ENCODE measurements at regions not wholly inside any gene's neighbourhood (a gene's known extent, or its start where the extent isn't known, plus 50 kb on each side); places are given as distances from the start of the nearest gene placed in this dataset.
"Not testable (repeated sequence)": the region's sequence is repeated elsewhere in the genome, so short reads cannot be mapped to it uniquely, and the experiment has no call there.

DNA sequence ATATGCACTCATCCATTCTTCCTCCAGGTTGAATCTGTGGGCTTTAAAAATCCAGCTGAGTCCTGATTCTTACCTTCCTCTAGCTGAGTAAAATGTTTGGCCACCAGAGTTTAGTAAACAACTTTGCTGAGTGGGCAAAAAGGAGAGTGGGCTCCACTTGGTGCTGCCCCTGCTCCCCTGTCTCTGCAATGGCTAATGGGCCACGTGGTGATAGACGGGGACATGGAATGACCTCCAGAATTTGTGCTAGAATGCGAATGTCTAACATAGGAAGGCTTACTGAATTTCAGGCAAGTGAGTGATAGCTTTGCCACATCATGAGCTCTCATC is 137.3 kb upstream of the CES5A start:
- Histone ChIP-seq H3K27ac (ENCODE audit: low read length) (no peak overlapping the region), H3K9me3 (ENCODE audit: control insufficient read depth in 1 of 2, low read length in 2 of 2) (no peaks in the 10 kb centered on the region), H3K4me3 (ENCODE audit: low read depth in 1 of 2, low read length in 2 of 2) (no peak overlapping the region), H3K27me3 (ENCODE audit: low read depth, low read length) (no peaks in the 10 kb centered on the region), H3K36me3 (ENCODE audit: control insufficient read depth in 1 of 2, insufficient read depth in 2 of 2, low read length in 2 of 2) (no peaks in the 10 kb centered on the region), H3K4me1 (ENCODE audit: control insufficient read depth in 1 of 2, insufficient read depth in 2 of 2, low read length in 2 of 2) (no peaks in the 10 kb centered on the region)

DNA sequence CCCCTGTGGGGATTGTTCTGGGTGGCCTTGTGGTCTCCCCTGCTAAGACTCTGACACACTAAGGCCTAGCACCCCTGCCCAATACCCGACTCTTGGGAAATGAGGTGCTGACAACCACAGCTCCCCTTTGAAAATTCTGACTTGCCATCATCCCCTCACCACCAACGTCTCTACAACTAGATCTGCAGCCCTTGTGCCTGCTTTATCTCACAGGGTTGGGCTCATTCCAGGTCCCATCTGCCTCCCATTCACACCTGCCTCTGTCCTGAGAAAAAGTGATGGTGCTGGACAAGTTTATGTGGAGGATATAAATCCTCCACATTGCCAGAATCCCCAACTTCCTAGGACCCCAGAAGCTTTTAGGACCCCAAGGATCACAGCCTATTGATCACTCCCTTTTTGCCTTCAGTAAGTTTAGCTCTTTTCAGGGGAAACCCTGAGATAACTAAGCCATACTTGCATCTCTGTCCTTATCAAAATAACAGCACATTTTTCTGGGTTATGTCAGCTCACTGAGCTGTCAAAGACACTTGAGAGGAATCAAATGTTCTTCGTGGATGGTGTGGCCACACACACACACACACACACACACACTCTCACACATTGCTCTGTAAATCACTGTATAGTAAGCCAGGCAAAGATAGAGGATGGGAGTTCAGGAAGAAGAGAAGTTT is 136.8 kb upstream of the CES5A start:
- no peaks in the 10 kb centered on the region for H3K36me3 ChIP-seq (ENCODE audit: control insufficient read depth in 1 of 2, insufficient read depth in 2 of 2, low read length in 2 of 2)
- no peak overlapping the region for H3K27ac ChIP-seq (ENCODE audit: low read length)
- no peak overlapping the region for H3K4me3 ChIP-seq (ENCODE audit: low read depth in 1 of 2, low read length in 2 of 2)
- no peaks in the 10 kb centered on the region for H3K9me3 ChIP-seq (ENCODE audit: control insufficient read depth in 1 of 2, low read length in 2 of 2)
- H3K4me1 ChIP-seq (ENCODE audit: control insufficient read depth in 1 of 2, insufficient read depth in 2 of 2, low read length in 2 of 2): no peaks in the 10 kb centered on the region
- no peaks in the 10 kb centered on the region for H3K27me3 ChIP-seq (ENCODE audit: low read depth, low read length)

DNA sequence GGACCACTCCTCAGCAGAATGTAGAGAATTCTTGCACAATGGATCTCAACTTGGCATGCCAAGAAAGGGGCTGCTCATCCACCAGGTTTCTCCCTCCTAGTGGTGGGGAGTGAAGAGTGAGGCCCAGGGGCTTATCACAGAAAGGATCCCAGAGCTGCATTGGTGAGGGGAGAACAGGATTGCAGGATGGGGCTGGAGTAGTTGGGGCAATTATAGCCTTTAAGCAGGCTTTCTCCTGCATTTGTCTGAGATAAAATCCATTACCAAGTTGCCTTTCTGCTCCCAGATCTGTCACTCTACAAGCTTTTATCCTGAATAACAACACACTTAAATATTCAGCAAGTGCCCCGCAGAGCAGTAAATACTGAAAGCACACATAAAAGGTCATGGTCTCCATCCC is 130.8 kb upstream of the CES5A start:
- Histone ChIP-seq H3K4me3 (ENCODE audit: low read depth in 1 of 2, low read length in 2 of 2) (no peak overlapping the region), H3K4me1 (ENCODE audit: control insufficient read depth in 1 of 2, insufficient read depth in 2 of 2, low read length in 2 of 2) (no peaks in the 10 kb centered on the region), H3K27ac (ENCODE audit: low read length) (no peak overlapping the region), H3K9me3 (ENCODE audit: control insufficient read depth in 1 of 2, low read length in 2 of 2) (no peaks in the 10 kb centered on the region), H3K36me3 (ENCODE audit: control insufficient read depth in 1 of 2, insufficient read depth in 2 of 2, low read length in 2 of 2) (no peaks in the 10 kb centered on the region), H3K27me3 (ENCODE audit: low read depth, low read length) (no peaks in the 10 kb centered on the region)

DNA sequence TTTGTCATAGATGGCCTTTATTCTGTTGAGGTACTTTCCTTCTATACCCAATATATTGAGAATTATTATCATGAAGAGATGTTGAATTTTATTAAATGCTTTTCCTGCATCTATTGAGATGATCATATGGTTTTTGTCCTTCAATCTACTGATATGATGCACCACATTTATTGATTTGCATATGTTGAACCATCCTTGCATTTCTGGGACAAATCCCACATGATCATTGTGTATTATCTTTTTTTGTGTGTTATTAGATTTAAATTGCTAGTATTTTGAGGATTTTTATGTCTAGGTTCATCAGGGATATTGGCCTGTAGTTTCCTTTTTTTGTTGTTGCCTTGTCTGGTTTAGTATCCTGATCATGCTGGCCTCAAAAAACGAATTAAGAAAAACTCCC is 124.5 kb upstream of the CES5A start:
- H3K36me3 ChIP-seq (ENCODE audit: control insufficient read depth in 1 of 2, insufficient read depth in 2 of 2, low read length in 2 of 2): no peaks in the 10 kb centered on the region
- no peak overlapping the region for H3K4me3 ChIP-seq (ENCODE audit: low read depth in 1 of 2, low read length in 2 of 2)
- H3K27me3 ChIP-seq (ENCODE audit: low read depth, low read length): no peaks in the 10 kb centered on the region
- H3K27ac ChIP-seq (ENCODE audit: low read length): no peak overlapping the region
- no peaks in the 10 kb centered on the region for H3K9me3 ChIP-seq (ENCODE audit: control insufficient read depth in 1 of 2, low read length in 2 of 2)
- no peaks in the 10 kb centered on the region for H3K4me1 ChIP-seq (ENCODE audit: control insufficient read depth in 1 of 2, insufficient read depth in 2 of 2, low read length in 2 of 2)

DNA sequence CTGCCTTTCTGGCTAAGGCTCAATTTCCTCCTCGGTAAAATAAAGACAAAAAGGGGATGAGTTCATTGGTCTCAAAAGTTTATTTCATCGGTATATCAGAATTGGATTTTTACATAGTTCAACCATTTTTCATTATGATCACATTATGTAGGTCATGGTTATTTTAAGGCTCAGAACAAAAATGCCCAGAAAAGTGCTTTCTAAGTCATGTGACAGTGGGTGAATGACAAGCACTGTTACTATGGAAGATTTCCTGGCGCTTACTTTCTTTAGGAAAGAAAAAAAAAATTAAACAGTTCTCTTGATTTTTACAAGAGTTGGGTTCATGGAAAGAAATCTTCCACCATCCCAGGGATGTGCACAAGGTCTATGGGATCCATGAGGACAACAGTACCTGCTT is 117.9 kb upstream of the CES5A start:
- no peak overlapping the region for H3K4me3 ChIP-seq (ENCODE audit: low read depth in 1 of 2, low read length in 2 of 2)
- H3K27ac ChIP-seq (ENCODE audit: low read length): no peak overlapping the region

DNA sequence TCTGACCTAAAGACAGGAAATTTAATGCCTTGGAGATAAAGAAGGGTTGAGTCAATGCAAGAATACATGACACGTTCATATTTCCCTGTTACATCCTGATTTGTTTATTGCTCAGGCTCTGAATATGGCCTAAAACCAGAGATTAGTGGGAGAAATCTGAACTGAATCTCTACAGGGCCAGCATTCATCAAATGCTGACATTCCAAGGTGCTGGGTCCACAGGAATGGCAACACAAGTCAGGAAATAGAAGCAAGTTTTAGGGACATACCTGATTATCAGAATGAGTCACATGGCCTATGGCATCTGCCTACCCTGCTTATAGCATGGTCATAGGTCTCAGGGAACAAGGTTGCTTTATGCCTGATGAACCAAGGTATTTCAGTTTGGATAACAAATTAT is 117.4 kb upstream of the CES5A start:
- H3K4me3 ChIP-seq (ENCODE audit: low read depth in 1 of 2, low read length in 2 of 2): no peak overlapping the region
- no peaks in the 10 kb centered on the region for H3K4me1 ChIP-seq (ENCODE audit: control insufficient read depth in 1 of 2, insufficient read depth in 2 of 2, low read length in 2 of 2)
- no peaks in the 10 kb centered on the region for H3K36me3 ChIP-seq (ENCODE audit: control insufficient read depth in 1 of 2, insufficient read depth in 2 of 2, low read length in 2 of 2)
- no peaks in the 10 kb centered on the region for H3K9me3 ChIP-seq (ENCODE audit: control insufficient read depth in 1 of 2, low read length in 2 of 2)
- no peak overlapping the region for H3K27ac ChIP-seq (ENCODE audit: low read length)
- H3K27me3 ChIP-seq (ENCODE audit: low read depth, low read length): no peaks in the 10 kb centered on the region

More for the DNA sequence above, 117.9 kb upstream of the CES5A start:
- Histone ChIP-seq H3K36me3 (ENCODE audit: control insufficient read depth in 1 of 2, insufficient read depth in 2 of 2, low read length in 2 of 2) (no peaks in the 10 kb centered on the region), H3K27me3 (ENCODE audit: low read depth, low read length) (no peaks in the 10 kb centered on the region), H3K9me3 (ENCODE audit: control insufficient read depth in 1 of 2, low read length in 2 of 2) (no peaks in the 10 kb centered on the region), H3K4me1 (ENCODE audit: control insufficient read depth in 1 of 2, insufficient read depth in 2 of 2, low read length in 2 of 2) (no peaks in the 10 kb centered on the region)

DNA sequence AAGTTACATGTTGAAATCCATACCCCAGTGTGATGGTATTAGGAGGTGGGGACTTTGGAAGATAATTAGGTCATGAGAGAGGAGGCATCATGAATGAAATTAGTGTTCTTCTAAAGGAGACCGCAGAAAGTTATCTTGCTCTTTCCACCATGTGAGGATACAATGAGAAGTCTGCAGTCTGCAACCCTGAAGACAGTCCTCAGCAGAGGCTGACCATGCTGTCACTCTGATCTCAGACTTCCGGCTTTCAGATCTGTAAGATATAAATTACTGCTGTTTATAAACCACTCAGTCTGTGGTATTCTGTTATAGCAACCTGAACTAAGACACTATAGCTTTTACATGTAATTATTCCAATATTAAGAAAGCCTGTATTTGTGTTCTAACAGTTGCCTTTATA is 116.7 kb upstream of the CES5A start:
- Histone ChIP-seq H3K4me3 (ENCODE audit: low read depth in 1 of 2, low read length in 2 of 2) (no peak overlapping the region), H3K27ac (ENCODE audit: low read length) (no peak overlapping the region), H3K36me3 (ENCODE audit: control insufficient read depth in 1 of 2, insufficient read depth in 2 of 2, low read length in 2 of 2) (no peaks in the 10 kb centered on the region), H3K27me3 (ENCODE audit: low read depth, low read length) (no peaks in the 10 kb centered on the region), H3K4me1 (ENCODE audit: control insufficient read depth in 1 of 2, insufficient read depth in 2 of 2, low read length in 2 of 2) (no peaks in the 10 kb centered on the region), H3K9me3 (ENCODE audit: control insufficient read depth in 1 of 2, low read length in 2 of 2) (no peaks in the 10 kb centered on the region)

DNA sequence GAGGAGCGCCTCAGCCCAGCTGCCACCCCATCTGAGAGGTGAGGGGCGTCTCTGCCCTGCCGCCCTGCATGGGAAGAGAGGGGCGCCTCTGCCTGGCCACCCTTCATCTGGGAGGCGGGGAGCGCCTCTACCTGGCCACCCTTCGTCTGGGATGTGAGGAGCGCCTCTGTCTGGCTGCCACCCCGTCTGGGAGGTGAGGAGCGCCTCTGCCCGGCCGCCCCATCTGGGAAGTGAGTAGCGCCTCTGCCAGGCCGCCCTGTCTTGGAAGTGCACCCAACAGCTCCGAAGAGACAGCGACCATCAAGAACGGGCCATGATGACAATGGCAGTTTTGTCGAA is 114.4 kb upstream of the CES5A start:
- H3K36me3 ChIP-seq (ENCODE audit: control insufficient read depth in 1 of 2, insufficient read depth in 2 of 2, low read length in 2 of 2): no peaks in the 10 kb centered on the region
- H3K27ac ChIP-seq (ENCODE audit: low read length): no peak overlapping the region
- no peaks in the 10 kb centered on the region for H3K27me3 ChIP-seq (ENCODE audit: low read depth, low read length)
- H3K4me1 ChIP-seq (ENCODE audit: control insufficient read depth in 1 of 2, insufficient read depth in 2 of 2, low read length in 2 of 2): no peaks in the 10 kb centered on the region
- no peak overlapping the region for H3K4me3 ChIP-seq (ENCODE audit: low read depth in 1 of 2, low read length in 2 of 2)
- H3K9me3 ChIP-seq (ENCODE audit: control insufficient read depth in 1 of 2, low read length in 2 of 2): no peaks in the 10 kb centered on the region

DNA sequence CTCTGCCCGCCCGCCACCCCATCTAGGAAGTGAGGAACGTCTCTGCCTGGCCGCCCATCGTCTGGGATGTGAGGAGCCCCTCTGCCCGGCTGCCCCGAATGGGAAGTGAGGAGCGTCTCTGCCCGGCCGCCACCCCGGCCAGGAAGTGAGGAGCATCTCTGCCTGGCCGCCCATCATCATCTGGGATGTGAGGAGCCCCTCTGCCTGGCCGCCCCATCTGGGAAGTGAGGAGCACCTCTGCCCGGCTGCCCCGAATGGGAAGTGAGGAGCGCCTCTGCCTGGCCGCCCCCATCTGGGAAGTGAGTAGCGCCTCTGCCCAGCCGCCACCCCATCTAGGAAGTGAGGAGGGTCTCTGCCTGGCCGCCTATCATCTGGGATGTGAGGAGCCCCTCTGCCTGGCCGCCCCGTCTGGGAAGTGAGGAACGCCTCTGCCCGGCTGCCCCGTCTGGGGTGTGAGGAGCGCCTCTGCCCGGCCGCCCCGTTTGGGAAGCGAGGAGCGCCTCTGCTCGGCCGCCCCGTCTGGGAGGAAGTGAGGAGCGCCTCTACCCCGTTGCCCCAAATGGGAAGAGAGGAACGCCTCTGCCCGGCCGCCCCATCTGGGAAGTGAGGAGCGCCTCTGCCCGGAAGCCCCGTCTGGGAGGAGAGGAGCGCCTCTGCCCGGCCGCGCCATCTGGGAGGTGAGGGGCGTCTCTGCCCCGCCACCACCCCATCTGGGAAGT is 113.8 kb upstream of the CES5A start:
- not testable (repeated sequence) for H3K9me3 ChIP-seq (ENCODE audit: control insufficient read depth in 1 of 2, low read length in 2 of 2); H3K27ac ChIP-seq (ENCODE audit: low read length); H3K4me3 ChIP-seq (ENCODE audit: low read depth in 1 of 2, low read length in 2 of 2); H3K27me3 ChIP-seq (ENCODE audit: low read depth, low read length); H3K4me1 ChIP-seq (ENCODE audit: control insufficient read depth in 1 of 2, insufficient read depth in 2 of 2, low read length in 2 of 2); H3K36me3 ChIP-seq (ENCODE audit: control insufficient read depth in 1 of 2, insufficient read depth in 2 of 2, low read length in 2 of 2)

DNA sequence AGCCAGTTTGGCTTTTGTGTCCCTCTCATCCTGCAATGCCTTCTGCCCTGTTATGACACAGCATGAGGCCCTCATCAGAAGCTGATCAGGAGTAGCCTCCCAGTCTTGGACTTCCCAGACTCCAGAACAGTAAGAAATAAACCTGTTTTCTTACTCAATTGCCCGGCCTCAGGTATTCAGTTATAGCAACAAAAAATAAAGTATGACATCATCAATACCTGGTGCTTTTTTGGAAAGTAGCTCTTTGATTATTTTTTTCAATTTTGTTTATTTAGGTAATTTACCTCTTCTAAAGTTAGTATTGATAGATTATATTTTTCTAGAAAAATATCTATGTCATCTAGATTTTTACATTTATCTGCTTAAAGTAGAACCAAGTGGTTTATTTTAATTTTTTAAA is 112.8 kb upstream of the CES5A start:
- Histone ChIP-seq H3K4me3 (ENCODE audit: low read depth in 1 of 2, low read length in 2 of 2) (no peak overlapping the region), H3K27ac (ENCODE audit: low read length) (no peak overlapping the region), H3K9me3 (ENCODE audit: control insufficient read depth in 1 of 2, low read length in 2 of 2) (no peaks in the 10 kb centered on the region), H3K27me3 (ENCODE audit: low read depth, low read length) (no peaks in the 10 kb centered on the region), H3K4me1 (ENCODE audit: control insufficient read depth in 1 of 2, insufficient read depth in 2 of 2, low read length in 2 of 2) (no peaks in the 10 kb centered on the region), H3K36me3 (ENCODE audit: control insufficient read depth in 1 of 2, insufficient read depth in 2 of 2, low read length in 2 of 2) (no peaks in the 10 kb centered on the region)

DNA sequence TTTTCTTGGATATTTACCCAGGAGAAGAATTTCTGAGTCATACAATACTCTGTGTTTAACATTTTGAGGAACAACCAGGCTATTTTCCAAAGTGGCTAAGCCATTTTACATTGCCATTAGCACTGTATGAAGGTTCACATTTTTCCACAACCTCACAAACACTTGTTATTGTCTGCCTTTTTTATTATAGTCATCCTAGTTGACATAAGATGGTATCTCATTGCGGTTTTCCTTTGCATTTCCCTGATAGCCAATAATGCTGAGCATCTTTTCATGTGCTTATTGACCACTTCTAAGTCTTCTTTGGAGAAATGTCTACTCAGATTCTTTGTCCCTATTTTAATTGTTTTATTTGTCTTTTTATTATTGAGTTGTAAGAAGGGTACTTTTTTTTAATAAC is 107.4 kb upstream of the CES5A start:
- Histone ChIP-seq H3K27ac (ENCODE audit: low read length) (no peak overlapping the region), H3K9me3 (ENCODE audit: control insufficient read depth in 1 of 2, low read length in 2 of 2) (no peaks in the 10 kb centered on the region), H3K4me1 (ENCODE audit: control insufficient read depth in 1 of 2, insufficient read depth in 2 of 2, low read length in 2 of 2) (no peaks in the 10 kb centered on the region), H3K27me3 (ENCODE audit: low read depth, low read length) (no peaks in the 10 kb centered on the region), H3K4me3 (ENCODE audit: low read depth in 1 of 2, low read length in 2 of 2) (no peak overlapping the region), H3K36me3 (ENCODE audit: control insufficient read depth in 1 of 2, insufficient read depth in 2 of 2, low read length in 2 of 2) (no peaks in the 10 kb centered on the region)

DNA sequence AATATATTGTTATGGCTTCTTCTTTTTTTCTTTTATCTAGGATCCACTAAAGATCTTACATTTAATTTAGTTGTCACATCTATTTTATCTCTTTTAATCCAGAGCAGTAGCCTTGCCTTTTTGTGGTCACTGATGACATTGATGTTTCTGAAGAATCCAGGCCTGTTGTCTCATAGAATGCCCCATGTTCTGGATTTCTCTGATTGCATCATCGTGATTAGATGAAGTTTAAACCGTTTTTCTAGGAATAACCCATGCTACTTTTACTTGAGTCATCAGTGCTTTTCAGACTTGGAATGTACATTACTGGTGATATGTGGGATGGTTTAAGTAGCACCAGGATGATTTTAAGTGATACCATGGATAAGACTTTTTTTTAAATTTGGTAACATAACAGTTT is 106.4 kb upstream of the CES5A start:
- Histone ChIP-seq H3K4me3 (ENCODE audit: low read depth in 1 of 2, low read length in 2 of 2) (no peak overlapping the region), H3K4me1 (ENCODE audit: control insufficient read depth in 1 of 2, insufficient read depth in 2 of 2, low read length in 2 of 2) (no peaks in the 10 kb centered on the region), H3K27ac (ENCODE audit: low read length) (no peak overlapping the region), H3K9me3 (ENCODE audit: control insufficient read depth in 1 of 2, low read length in 2 of 2) (no peaks in the 10 kb centered on the region), H3K27me3 (ENCODE audit: low read depth, low read length) (no peaks in the 10 kb centered on the region), H3K36me3 (ENCODE audit: control insufficient read depth in 1 of 2, insufficient read depth in 2 of 2, low read length in 2 of 2) (no peaks in the 10 kb centered on the region)
